Liver (tissue), 8 donors: ENCODE measurements at regions not wholly inside any gene's neighbourhood (a gene's known extent, or its start where the extent isn't known, plus 50 kb on each side); places are given as distances from the start of the nearest gene placed in this dataset.
"Not testable (repeated sequence)": the region's sequence is repeated elsewhere in the genome, so short reads cannot be mapped to it uniquely, and the experiment has no call there.

Experiments
- DNase-seq: peaks from one replicate; pipeline ENCODE4 v3.0.0-alpha.2; 2017; ENCODE audit warnings: low spot score
- H3K27ac ChIP-seq, 2 donors: one replicate each; pipeline ENCODE4 v1.7.0; 2013; ENCODE audit warnings: inconsistent platforms in 2 of 2, low read length in 2 of 2, control low read depth in 1 of 2, low read depth in 1 of 2, mild to moderate bottlenecking in 1 of 2
- H3K27me3 ChIP-seq, 4 donors: one replicate each; pipeline versions ENCODE4 v1.6.1 to v1.7.0; 2013; ENCODE audit warnings: low read length in 3 of 4, inconsistent platforms in 1 of 4, mild to moderate bottlenecking in 1 of 4, moderate library complexity in 1 of 4; ENCODE audit not compliant: control insufficient read depth in 4 of 4, insufficient read depth in 4 of 4
- H3K36me3 ChIP-seq, 4 donors: one replicate each; pipeline versions ENCODE4 v1.6.1 to v1.7.0; 2013; ENCODE audit warnings: low read length in 3 of 4, mild to moderate bottlenecking in 3 of 4, low read depth in 1 of 4, moderate library complexity in 1 of 4; ENCODE audit not compliant: control insufficient read depth in 4 of 4, insufficient read depth in 3 of 4
- H3K4me1 ChIP-seq, 4 donors: one replicate each; pipeline versions ENCODE4 v1.6.1 to v1.7.0; 2013; ENCODE audit warnings: low read length in 3 of 4, mild to moderate bottlenecking in 3 of 4, moderate library complexity in 1 of 4; ENCODE audit not compliant: control insufficient read depth in 4 of 4, insufficient read depth in 4 of 4
- H3K4me3 ChIP-seq, 3 donors: one replicate each; pipeline versions ENCODE4 v1.6.1 to v1.7.0; 2013; ENCODE audit warnings: low read length in 3 of 3, control low read depth in 1 of 3, low read depth in 1 of 3, mild to moderate bottlenecking in 1 of 3
- H3K9ac ChIP-seq, 2 donors: one replicate each; pipeline ENCODE4 v1.7.0; 2013; ENCODE audit warnings: low read length in 2 of 2, mild to moderate bottlenecking in 2 of 2, moderate library complexity in 2 of 2, control low read depth in 1 of 2, low read depth in 1 of 2
- H3K9me3 ChIP-seq, 4 donors: one replicate each; pipeline versions ENCODE4 v1.6.1 to v1.7.0; 2013; ENCODE audit warnings: low read length in 3 of 4; ENCODE audit not compliant: control insufficient read depth in 4 of 4
- CTCF ChIP-seq: fragments of 150-350 bp; IDR thresholded peaks from 2 replicates; pipeline ENCODE4 v1.5.1; 2017; ENCODE audit warnings: improper control_type of control experiment, low read depth, low read length; ENCODE audit not compliant: missing input control
- EGR1 ChIP-seq, 2 donors: IDR thresholded peaks; 2 replicates each; pipeline ENCODE4 v1.6.1; 2016 to 2018; ENCODE audit warnings: antibody characterized with exemption in 2 of 2, low read depth in 2 of 2
- FOXA2 ChIP-seq: IDR thresholded peaks from 2 replicates; pipeline ENCODE4 v1.6.1; 2016; ENCODE audit warnings: antibody characterized with exemption
- GABPA ChIP-seq, 2 donors: IDR thresholded peaks in 1 of 2; conservative IDR thresholded peaks in 1 of 2; 2 replicates each; pipeline ENCODE4 v1.6.1; 2016; ENCODE audit warnings: antibody characterized with exemption in 2 of 2, mild to moderate bottlenecking in 1 of 2, moderate library complexity in 1 of 2
- HNF4A ChIP-seq, 2 donors: conservative IDR thresholded peaks; 2 replicates each; pipeline ENCODE4 v1.6.1; 2016; ENCODE audit warnings: antibody characterized with exemption in 2 of 2, mild to moderate bottlenecking in 2 of 2
- RAD21 ChIP-seq, 2 donors: IDR thresholded peaks; 2 replicates each; pipeline ENCODE4 v1.6.1; 2016; ENCODE audit warnings: antibody characterized with exemption in 2 of 2, mild to moderate bottlenecking in 2 of 2
- REST ChIP-seq: IDR thresholded peaks from 2 replicates; pipeline ENCODE4 v1.6.1; 2016; ENCODE audit warnings: antibody characterized with exemption, mild to moderate bottlenecking
- SP1 ChIP-seq: IDR thresholded peaks from 2 replicates; pipeline ENCODE4 v1.6.1; 2018; ENCODE audit warnings: antibody characterized with exemption, mild to moderate bottlenecking
- TAF1 ChIP-seq: conservative IDR thresholded peaks from 2 replicates; pipeline ENCODE4 v1.6.1; 2016; ENCODE audit warnings: antibody characterized with exemption, mild to moderate bottlenecking
- YY1 ChIP-seq: IDR thresholded peaks from 2 replicates; pipeline ENCODE4 v1.6.1; 2016; ENCODE audit warnings: antibody characterized with exemption, mild to moderate bottlenecking
- ZBTB33 ChIP-seq: IDR thresholded peaks from 2 replicates; pipeline ENCODE4 v1.6.1; 2016; ENCODE audit warnings: antibody characterized with exemption
- WGBS: extraction: QIAGEN DNeasy Blood & Tissue Kit; methylation state at CpG from one replicate; pipeline ENCODE4 v1.1.7; 2013; 5-methylcytosine and 5-hydroxymethylcytosine counted together
- donor health status: healthy.
- donor health status: healthy.
- donor health status: healthy.
- donor health status: healthy.
- donor health status: healthy.

- Histone ChIP-seq H3K4me1 (no peaks in the 10 kb centered on the region), H3K27me3 (no peaks in the 10 kb centered on the region), H3K36me3 (no peaks in the 10 kb centered on the region), H3K9me3 (no peaks in the 10 kb centered on the region), H3K9ac (no peak overlapping the region), H3K4me3 (no peak overlapping the region), H3K27ac (no peak overlapping the region)
- WGBS: 95% methylated on average over 1 of the region's 1 CpG
- no peak for TF ChIP-seq CTCF
- TF ChIP-seq HNF4A (conservative IDR thresholded peaks at IDR 0.05): no peak
- DNase-seq: no peak
Observed at GRCh38 chr4:124163401-124163800, 549.1 kb downstream of the ANKRD50 start.

- no peak overlapping the region for H3K4me3 ChIP-seq
- WGBS: 91% methylated on average over 2 of the region's 2 CpGs
- no peak for DNase-seq
- H3K4me1 ChIP-seq: no peaks in the 10 kb centered on the region
- H3K27me3 ChIP-seq: no peaks in the 10 kb centered on the region
- no peaks in the 10 kb centered on the region for H3K36me3 ChIP-seq
- TF ChIP-seq EGR1 (IDR thresholded peaks at IDR 0.05; ENCODE audit: low read depth in 2 of 2): no peak
- TF ChIP-seq TAF1: no peak
- TF ChIP-seq SP1: no peak
- TF ChIP-seq GABPA (IDR thresholded peaks at IDR 0.05 in 1 of 2, conservative IDR thresholded peaks at IDR 0.05 in 1 of 2): no peak
- TF ChIP-seq YY1: no peak
- no peak for TF ChIP-seq ZBTB33
- no peak for TF ChIP-seq RAD21 (IDR thresholded peaks at IDR 0.05)
- no peak overlapping the region for H3K27ac ChIP-seq
- H3K9me3 ChIP-seq: no peaks in the 10 kb centered on the region
- H3K9ac ChIP-seq: no peak overlapping the region
Observed at GRCh38 chr4:124167602-124168001, 544.9 kb downstream of the ANKRD50 start.

GRCh38 chr4:124169524-124169923 is 543.0 kb downstream of the ANKRD50 start:
- H3K9ac ChIP-seq, H3K4me1 ChIP-seq, H3K36me3 ChIP-seq, H3K4me3 ChIP-seq, H3K27me3 ChIP-seq, H3K9me3 ChIP-seq, DNase-seq, H3K27ac ChIP-seq: not testable (repeated sequence)
- 68% methylated on average over 1 of the region's 1 CpG for WGBS

GRCh38 chr4:124173912-124174311 is 538.6 kb downstream of the ANKRD50 start:
- no peak for DNase-seq
- H3K4me3 ChIP-seq: no peak overlapping the region
- TF ChIP-seq FOXA2: no peak
- TF ChIP-seq REST: no peak
- H3K9ac ChIP-seq: no peak overlapping the region
- WGBS: 83% methylated on average over 2 of the region's 2 CpGs
- H3K27me3 ChIP-seq: no peaks in the 10 kb centered on the region
- no peaks in the 10 kb centered on the region for H3K4me1 ChIP-seq
- no peaks in the 10 kb centered on the region for H3K36me3 ChIP-seq
- no peak overlapping the region for H3K27ac ChIP-seq
- no peaks in the 10 kb centered on the region for H3K9me3 ChIP-seq
